ENCODE measurements at regions not wholly inside any gene's neighbourhood (a gene's known extent, or its start where the extent isn't known, plus 50 kb on each side); places are given as distances from the start of the nearest gene placed in this dataset.

- Histone ChIP-seq H3K27ac (ENCODE audit: low read length in 2 of 2) (no peak overlapping the region), H3K4me3 (ENCODE audit: control extremely low read depth in 1 of 5, extremely low read depth in 1 of 5, insufficient read depth in 1 of 5, low read depth in 2 of 5, low read length in 4 of 5) (no peak overlapping the region), H3K27me3 (replicated peaks in 1 of 4; ENCODE audit: control extremely low read depth in 1 of 4, control insufficient read depth in 3 of 4, insufficient read depth in 4 of 4, low read length in 3 of 4) (no peaks in the 10 kb centered on the region), H3K9ac (ENCODE audit: low read length) (no peak overlapping the region), H2AFZ (ENCODE audit: insufficient read depth, low read depth, low read length, poor library complexity, severe bottlenecking) (no peak overlapping the region), H3K79me2 (ENCODE audit: control insufficient read depth, insufficient read depth, low read length) (no peaks in the 10 kb centered on the region), H3K4me1 (ENCODE audit: control insufficient read depth in 2 of 2, insufficient read depth in 2 of 2, low read length in 2 of 2) (no peaks in the 10 kb centered on the region), H3K36me3 (replicated peaks in 1 of 2; ENCODE audit: control extremely low read depth in 1 of 2, control insufficient read depth in 1 of 2, extremely low read depth in 1 of 2, insufficient read depth in 2 of 2, low read length in 1 of 2) (no peaks in the 10 kb centered on the region), H3K9me3 (ENCODE audit: control extremely low read depth in 1 of 3, control insufficient read depth in 2 of 3, insufficient read depth in 1 of 3, low read length in 2 of 3) (peaks cover 0 to 3% (median 0%) of the 10 kb centered on the region in 3 donors), H3K4me2 (replicated peaks; ENCODE audit: low read depth, low read length, poor library complexity, severe bottlenecking) (no peak overlapping the region), H4K20me1 (ENCODE audit: control insufficient read depth, insufficient read depth, low read length, poor library complexity, severe bottlenecking) (no peaks in the 10 kb centered on the region)
- no peaks in the 10 kb centered on the region for H3K4me1 Mint-ChIP-seq
- TF ChIP-seq, protein P1, sequence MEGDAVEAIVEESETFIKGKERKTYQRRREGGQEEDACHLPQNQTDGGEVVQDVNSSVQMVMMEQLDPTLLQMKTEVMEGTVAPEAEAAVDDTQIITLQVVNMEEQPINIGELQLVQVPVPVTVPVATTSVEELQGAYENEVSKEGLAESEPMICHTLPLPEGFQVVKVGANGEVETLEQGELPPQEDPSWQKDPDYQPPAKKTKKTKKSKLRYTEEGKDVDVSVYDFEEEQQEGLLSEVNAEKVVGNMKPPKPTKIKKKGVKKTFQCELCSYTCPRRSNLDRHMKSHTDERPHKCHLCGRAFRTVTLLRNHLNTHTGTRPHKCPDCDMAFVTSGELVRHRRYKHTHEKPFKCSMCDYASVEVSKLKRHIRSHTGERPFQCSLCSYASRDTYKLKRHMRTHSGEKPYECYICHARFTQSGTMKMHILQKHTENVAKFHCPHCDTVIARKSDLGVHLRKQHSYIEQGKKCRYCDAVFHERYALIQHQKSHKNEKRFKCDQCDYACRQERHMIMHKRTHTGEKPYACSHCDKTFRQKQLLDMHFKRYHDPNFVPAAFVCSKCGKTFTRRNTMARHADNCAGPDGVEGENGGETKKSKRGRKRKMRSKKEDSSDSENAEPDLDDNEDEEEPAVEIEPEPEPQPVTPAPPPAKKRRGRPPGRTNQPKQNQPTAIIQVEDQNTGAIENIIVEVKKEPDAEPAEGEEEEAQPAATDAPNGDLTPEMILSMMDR (IDR thresholded peaks at IDR 0.05): no peak
- TF ChIP-seq EZH2 (IDR thresholded peaks at IDR 0.05; ENCODE audit: borderline replicate concordance, insufficient read depth, low read depth, low read length, poor library complexity, severe bottlenecking): no peak
- H3K9me3 Mint-ChIP-seq (ENCODE audit: insufficient read depth): peaks cover 3% of the 10 kb centered on the region
- intact Hi-C loops (cut with micrococcal nuclease): no loop called here
- ChIA-PET CTCF (no interaction called here), POLR2A (no interaction called here)
- no peak overlapping the region for H3K4me3 Mint-ChIP-seq
- no CpG with 5 or more reads among the region's 4 CpGs for WGBS (ENCODE audit: insufficient coverage)
- no peak for DNase-seq
- no peak for ATAC-seq (ENCODE audit: low read depth)
- H3K27me3 Mint-ChIP-seq: no peaks in the 10 kb centered on the region
- no peak overlapping the region for H3K27ac Mint-ChIP-seq
Observed at GRCh38 chr20:54860716-54861115, 385.3 kb downstream of the DOK5 start.

- intact Hi-C loops (cut with micrococcal nuclease): no loop called here
Observed at GRCh38 chr20:54856202-54856601, 380.8 kb downstream of the DOK5 start.

More at GRCh38 chr20:54856202-54856601, 380.8 kb downstream of the DOK5 start:
- H3K9me3 ChIP-seq (ENCODE audit: control extremely low read depth in 1 of 3, control insufficient read depth in 2 of 3, insufficient read depth in 1 of 3, low read length in 2 of 3): peaks cover 0 to 3% (median 0%) of the 10 kb centered on the region in 3 donors
- ChIA-PET POLR2A (no interaction called here), CTCF (no interaction called here)
- no peaks in the 10 kb centered on the region for H3K4me1 ChIP-seq (ENCODE audit: control insufficient read depth in 2 of 2, insufficient read depth in 2 of 2, low read length in 2 of 2)
- no peak for TF ChIP-seq EZH2 (IDR thresholded peaks at IDR 0.05; ENCODE audit: borderline replicate concordance, insufficient read depth, low read depth, low read length, poor library complexity, severe bottlenecking)
- TF ChIP-seq, protein P1 (IDR thresholded peaks at IDR 0.05): no peak
- no peaks in the 10 kb centered on the region for H3K79me2 ChIP-seq (ENCODE audit: control insufficient read depth, insufficient read depth, low read length)
- ATAC-seq (ENCODE audit: low read depth) (no peak), DNase-seq (no peak)
- Mint-ChIP-seq H3K4me3 (no peak overlapping the region), H3K9me3 (ENCODE audit: insufficient read depth) (peaks cover 3% of the 10 kb centered on the region), H3K4me1 (no peaks in the 10 kb centered on the region), H3K27ac (no peak overlapping the region), H3K27me3 (no peaks in the 10 kb centered on the region)
- no peaks in the 10 kb centered on the region for H3K36me3 ChIP-seq (replicated peaks in 1 of 2; ENCODE audit: control extremely low read depth in 1 of 2, control insufficient read depth in 1 of 2, extremely low read depth in 1 of 2, insufficient read depth in 2 of 2, low read length in 1 of 2)
- no peak overlapping the region for H3K4me2 ChIP-seq (replicated peaks; ENCODE audit: low read depth, low read length, poor library complexity, severe bottlenecking)
- H3K27ac ChIP-seq (ENCODE audit: low read length in 2 of 2): no peak overlapping the region
- no CpG with 5 or more reads among the region's 2 CpGs for WGBS (ENCODE audit: insufficient coverage)
- no peaks in the 10 kb centered on the region for H4K20me1 ChIP-seq (ENCODE audit: control insufficient read depth, insufficient read depth, low read length, poor library complexity, severe bottlenecking)
- H3K9ac ChIP-seq (ENCODE audit: low read length): no peak overlapping the region
- no peak overlapping the region for H3K4me3 ChIP-seq (ENCODE audit: control extremely low read depth in 1 of 5, extremely low read depth in 1 of 5, insufficient read depth in 1 of 5, low read depth in 2 of 5, low read length in 4 of 5)
- no peak overlapping the region for H2AFZ ChIP-seq (ENCODE audit: insufficient read depth, low read depth, low read length, poor library complexity, severe bottlenecking)
- H3K27me3 ChIP-seq (replicated peaks in 1 of 4; ENCODE audit: control extremely low read depth in 1 of 4, control insufficient read depth in 3 of 4, insufficient read depth in 4 of 4, low read length in 3 of 4): no peaks in the 10 kb centered on the region
